CD4-positive, alpha-beta memory T cell (primary cell): ENCODE measurements at regions not wholly inside any gene's neighbourhood (a gene's known extent, or its start where the extent isn't known, plus 50 kb on each side); places are given as distances from the start of the nearest gene placed in this dataset.

ENCODE experiments used
- CTCF ChIA-PET: fragments of 350-600 bp; sonication (Branson Sonifier 250); formaldehyde crosslinking; loops from one replicate; lab custom pipeline; 2021; ENCODE audit warnings: inconsistent platforms; ENCODE audit not compliant: partially characterized antibody; lab: Charles Lee
- POLR2A ChIA-PET: fragments of 350-600 bp; sonication (Branson Sonifier 250); formaldehyde crosslinking; loops from one replicate; lab custom pipeline; 2021; ENCODE audit not compliant: partially characterized antibody; lab: Charles Lee
- DNase-seq, 5 donors: peaks; one replicate each; pipeline versions ENCODE4 v3.0.0 to v3.0.0-alpha.2; 2020 to 2022; ENCODE audit warnings: mixed read lengths in 1 of 5
- H3K27ac ChIP-seq: one replicate; pipeline ENCODE4 v1.7.0; 2013; ENCODE audit warnings: low read depth, low read length
- H3K27me3 ChIP-seq: 2 replicates; pipeline ENCODE4 v1.7.0; 2013; ENCODE audit warnings: mild to moderate bottlenecking, low read length, moderate library complexity; ENCODE audit not compliant: insufficient read depth
- H3K36me3 ChIP-seq: 2 replicates; pipeline ENCODE4 v1.7.0; 2013; ENCODE audit warnings: mild to moderate bottlenecking, low read length, moderate library complexity; ENCODE audit not compliant: insufficient read depth
- H3K4me1 ChIP-seq: 2 replicates; pipeline ENCODE4 v1.7.0; 2013; ENCODE audit warnings: mild to moderate bottlenecking, low read length, moderate library complexity; ENCODE audit not compliant: insufficient read depth
- H3K4me3 ChIP-seq, 2 donors: one replicate each; pipeline ENCODE4 v1.7.0; 2013; ENCODE audit warnings: low read length in 2 of 2, mild to moderate bottlenecking in 1 of 2
- H3K9me3 ChIP-seq, 2 donors: one replicate each; pipeline ENCODE4 v1.7.0; 2013; ENCODE audit warnings: low read length in 2 of 2, control low read depth in 1 of 2; ENCODE audit not compliant: control insufficient read depth in 1 of 2
- H3K27ac Mint-ChIP-seq, 7 donors: one replicate each; pipeline ENCODE4 v1.8.0; 2020 to 2021; ENCODE audit warnings: mixed read lengths in 7 of 7, mild to moderate bottlenecking in 6 of 7, inconsistent platforms in 3 of 7, moderate library complexity in 3 of 7
- H3K27me3 Mint-ChIP-seq, 2 donors: one replicate each; pipeline ENCODE4 v1.8.0; 2020 to 2021; ENCODE audit warnings: mixed read lengths in 2 of 2
- H3K36me3 Mint-ChIP-seq, 2 donors: one replicate each; pipeline ENCODE4 v1.8.0; 2020 to 2021; ENCODE audit warnings: mixed read lengths in 2 of 2, inconsistent platforms in 1 of 2, mild to moderate bottlenecking in 1 of 2
- H3K4me1 Mint-ChIP-seq, 4 donors: one replicate each; pipeline ENCODE4 v1.8.0; 2020 to 2021; ENCODE audit warnings: mixed read lengths in 4 of 4, mild to moderate bottlenecking in 1 of 4
- H3K4me3 Mint-ChIP-seq, 8 donors: one replicate each; pipeline ENCODE4 v1.8.0; 2020 to 2021; ENCODE audit warnings: mixed read lengths in 8 of 8, mild to moderate bottlenecking in 7 of 8, moderate library complexity in 6 of 8, inconsistent platforms in 3 of 8
- H3K9me3 Mint-ChIP-seq, 8 donors: one replicate each; pipeline ENCODE4 v1.8.0; 2020 to 2021; ENCODE audit warnings: mixed read lengths in 8 of 8, mild to moderate bottlenecking in 5 of 8, inconsistent platforms in 3 of 8, moderate library complexity in 1 of 8
- intact Hi-C: fragments of 100-400 bp; cut with micrococcal nuclease; formaldehyde crosslinking; loops from one replicate; pipeline ENCODE4 v1.15.1; 2023

DNA sequence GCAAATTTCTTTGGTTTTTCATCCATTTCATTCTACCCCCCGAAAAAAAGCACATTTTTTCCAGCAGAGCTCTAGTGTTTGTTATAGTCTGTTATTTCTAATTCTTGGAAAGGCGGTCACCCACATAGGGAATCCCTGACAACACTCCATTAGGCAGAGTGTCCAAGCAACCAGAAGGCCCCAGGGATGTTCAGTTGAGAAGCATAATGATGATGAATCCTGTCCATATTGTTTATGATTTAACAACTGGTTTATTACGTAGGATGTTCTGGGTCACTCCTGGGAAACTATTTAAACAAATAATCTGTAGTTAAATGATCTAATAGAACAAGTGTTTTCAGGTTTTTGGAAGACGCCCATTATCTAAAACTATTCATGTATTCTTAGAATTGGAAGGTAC, 388.7 kb downstream of the TNS1 start:
- ChIA-PET CTCF (no interaction called here), POLR2A (no interaction called here)
- Histone ChIP-seq H3K4me1 (peaks cover 32% of the 10 kb centered on the region), H3K4me3 (no peak overlapping the region), H3K27me3 (no peaks in the 10 kb centered on the region), H3K9me3 (no peaks in the 10 kb centered on the region), H3K27ac (no peak overlapping the region), H3K36me3 (no peaks in the 10 kb centered on the region)
- H3K36me3 Mint-ChIP-seq, result no peaks in the 10 kb centered on the region
- no peak overlapping the region for H3K27ac Mint-ChIP-seq
- no peaks in the 10 kb centered on the region for H3K27me3 Mint-ChIP-seq
- no peak for DNase-seq
- no peaks in the 10 kb centered on the region for H3K9me3 Mint-ChIP-seq
- H3K4me1 Mint-ChIP-seq, result peaks cover 22 to 44% (median 37%) of the 10 kb centered on the region in 4 donors
- intact Hi-C loops, result no loop called here
- no peak overlapping the region for H3K4me3 Mint-ChIP-seq

- H3K9me3 Mint-ChIP-seq, result no peaks in the 10 kb centered on the region
- H3K9me3 ChIP-seq, result no peaks in the 10 kb centered on the region
- no peaks in the 10 kb centered on the region for H3K36me3 ChIP-seq
- CTCF ChIA-PET, result no interaction called here
- H3K4me1 Mint-ChIP-seq, result peaks cover 28 to 56% (median 44%) of the 10 kb centered on the region in 4 donors
- no peak overlapping the region for H3K27ac ChIP-seq
- no peak overlapping the region for H3K4me3 Mint-ChIP-seq
- no peaks in the 10 kb centered on the region for H3K36me3 Mint-ChIP-seq
- intact Hi-C loops, result no loop called here
- no peak for DNase-seq
- no peaks in the 10 kb centered on the region for H3K27me3 Mint-ChIP-seq
- H3K27ac Mint-ChIP-seq, result peak overlapping the region in 3 of 7 donors; percentile 25 to 88 (median 57)
- no peaks in the 10 kb centered on the region for H3K27me3 ChIP-seq
- peaks cover 32% of the 10 kb centered on the region for H3K4me1 ChIP-seq
- no peak overlapping the region for H3K4me3 ChIP-seq
- POLR2A ChIA-PET, result no interaction called here
These were observed 389.9 kb downstream of the TNS1 start for GRCh38 chr2:217612920-217613319.

- CTCF ChIA-PET, result no interaction called here
- no peak overlapping the region for H3K27ac ChIP-seq
- H3K9me3 ChIP-seq, result no peaks in the 10 kb centered on the region
- no peaks in the 10 kb centered on the region for H3K9me3 Mint-ChIP-seq
- H3K27me3 ChIP-seq, result no peaks in the 10 kb centered on the region
- peak overlapping the region in 6 of 7 donors; percentile 31 to 96 (median 92) for H3K27ac Mint-ChIP-seq
- H3K4me1 ChIP-seq, result peaks cover 33% of the 10 kb centered on the region
- peaks cover 28 to 57% (median 45%) of the 10 kb centered on the region in 4 donors for H3K4me1 Mint-ChIP-seq
- H3K27me3 Mint-ChIP-seq, result no peaks in the 10 kb centered on the region
- H3K4me3 ChIP-seq, result no peak overlapping the region
- no peaks in the 10 kb centered on the region for H3K36me3 ChIP-seq
- POLR2A ChIA-PET, result no interaction called here
- intact Hi-C loops, result no loop called here
- H3K36me3 Mint-ChIP-seq, result no peaks in the 10 kb centered on the region
- H3K4me3 Mint-ChIP-seq, result peak overlapping the region in 2 of 8 donors; percentile 34 to 61
- DNase-seq, result no peak
These were observed 390.6 kb downstream of the TNS1 start for GRCh38 chr2:217612211-217612610.

GRCh38 chr2:217611626-217612127, 391.1 kb downstream of the TNS1 start:
- peak overlapping the region in 3 of 8 donors; percentile 18 to 65 (median 61) for H3K4me3 Mint-ChIP-seq
- Histone ChIP-seq H3K27ac (peak overlapping the region; percentile 50), H3K9me3 (no peaks in the 10 kb centered on the region), H3K4me3 (no peak overlapping the region), H3K36me3 (no peaks in the 10 kb centered on the region), H3K4me1 (peaks cover 38% of the 10 kb centered on the region), H3K27me3 (no peaks in the 10 kb centered on the region)
- H3K27ac Mint-ChIP-seq, result peak overlapping the region; percentile 88 to 99 (median 94)
- DNase-seq, result no peak
- POLR2A ChIA-PET, result interaction anchor here (1.8 kb wide), 1 partner anchor 39 kb away, joined by 5 read pairs; no protein-coding TSS in a partner anchor
- intact Hi-C loops, result no loop called here
- H3K4me1 Mint-ChIP-seq, result peaks cover 30 to 62% (median 50%) of the 10 kb centered on the region in 4 donors
- H3K9me3 Mint-ChIP-seq, result no peaks in the 10 kb centered on the region
- CTCF ChIA-PET, result no interaction called here
- no peaks in the 10 kb centered on the region for H3K27me3 Mint-ChIP-seq
- no peaks in the 10 kb centered on the region for H3K36me3 Mint-ChIP-seq

GRCh38 chr2:217611056-217611455, 391.7 kb downstream of the TNS1 start:
- Mint-ChIP-seq H3K27me3 (no peaks in the 10 kb centered on the region), H3K4me1 (peaks cover 35 to 69% (median 56%) of the 10 kb centered on the region in 4 donors), H3K4me3 (peak overlapping the region in 7 of 8 donors; percentile 13 to 81 (median 47)), H3K9me3 (no peaks in the 10 kb centered on the region), H3K36me3 (no peaks in the 10 kb centered on the region), H3K27ac (peak overlapping the region; percentile 88 to 99 (median 94))
- Histone ChIP-seq H3K27ac (peak overlapping the region; percentile 50), H3K27me3 (no peaks in the 10 kb centered on the region), H3K9me3 (no peaks in the 10 kb centered on the region), H3K4me3 (peak overlapping the region in 1 of 2 donors; percentile 16), H3K36me3 (no peaks in the 10 kb centered on the region), H3K4me1 (peaks cover 44% of the 10 kb centered on the region)
- DNase-seq, result no peak
- CTCF ChIA-PET, result interaction anchor here (0.9 kb wide), 1 partner anchor 39 kb away, joined by 9 read pairs; no protein-coding TSS in a partner anchor
- intact Hi-C loops, result no loop called here
- POLR2A ChIA-PET, result interaction anchor here (1.0 to 1.8 kb wide), 2 partner anchors 40 to 179 kb away, joined by 3 to 5 read pairs; no protein-coding TSS in a partner anchor

DNA sequence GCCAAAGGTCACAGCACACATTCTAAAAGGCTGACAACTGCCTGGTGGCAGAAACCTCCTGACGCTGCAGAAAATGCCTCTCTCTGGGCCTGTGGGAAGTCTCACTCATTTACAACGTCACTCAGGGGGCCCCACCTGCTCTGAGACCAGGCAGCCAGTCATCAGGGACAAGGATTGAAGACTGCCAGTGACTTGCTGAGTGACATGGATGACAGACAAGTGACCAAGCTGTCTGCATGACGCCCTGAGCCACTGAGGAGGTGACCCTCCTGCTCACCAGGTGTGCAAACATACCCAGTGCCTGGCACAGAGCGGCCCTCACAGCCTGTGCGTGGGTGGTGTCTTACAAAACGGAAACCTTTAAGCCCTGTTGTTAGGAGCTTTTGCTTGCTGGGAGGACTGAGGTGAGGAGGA, 392.4 kb downstream of the TNS1 start:
- Mint-ChIP-seq H3K27me3 (no peaks in the 10 kb centered on the region), H3K4me3 (peak overlapping the region; percentile 9 to 81 (median 58)), H3K4me1 (peaks cover 35 to 67% (median 57%) of the 10 kb centered on the region in 4 donors), H3K27ac (peak overlapping the region; percentile 88 to 99 (median 94)), H3K36me3 (no peaks in the 10 kb centered on the region), H3K9me3 (no peaks in the 10 kb centered on the region)
- Histone ChIP-seq H3K9me3 (no peaks in the 10 kb centered on the region), H3K4me3 (no peak overlapping the region), H3K27me3 (no peaks in the 10 kb centered on the region), H3K36me3 (no peaks in the 10 kb centered on the region), H3K4me1 (peaks cover 48% of the 10 kb centered on the region), H3K27ac (peak overlapping the region; percentile 50)
- intact Hi-C loops, result no loop called here
- DNase-seq, result peak; percentile 37 to 58 (median 55)
- ChIA-PET POLR2A (interaction anchor here (1.0 to 1.8 kb wide), 2 partner anchors 40 to 179 kb away, joined by 3 to 5 read pairs; no protein-coding TSS in a partner anchor), CTCF (interaction anchor here (0.7 to 0.9 kb wide), 2 partner anchors 40 to 46 kb away, joined by 3 to 9 read pairs; no protein-coding TSS in a partner anchor)

- H3K36me3 Mint-ChIP-seq, result no peaks in the 10 kb centered on the region
- no peak overlapping the region for H3K27ac ChIP-seq
- POLR2A ChIA-PET, result interaction anchor here (1.0 to 1.8 kb wide), 2 partner anchors 41 to 180 kb away, joined by 3 to 5 read pairs; no protein-coding TSS in a partner anchor
These were observed 392.8 kb downstream of the TNS1 start for GRCh38 chr2:217609952-217610351.

More at GRCh38 chr2:217609952-217610351, 392.8 kb downstream of the TNS1 start:
- DNase-seq, result no peak
- intact Hi-C loops, result no loop called here
- Mint-ChIP-seq H3K4me1 (peaks cover 35 to 66% (median 56%) of the 10 kb centered on the region in 4 donors), H3K27ac (peak overlapping the region; percentile 88 to 99 (median 94)), H3K27me3 (no peaks in the 10 kb centered on the region), H3K4me3 (peak overlapping the region in 7 of 8 donors; percentile 40 to 81 (median 59)), H3K9me3 (peaks cover 0 to 4% (median 0%) of the 10 kb centered on the region in 8 donors)
- Histone ChIP-seq H3K36me3 (no peaks in the 10 kb centered on the region), H3K4me3 (no peak overlapping the region), H3K4me1 (peaks cover 48% of the 10 kb centered on the region), H3K27me3 (no peaks in the 10 kb centered on the region), H3K9me3 (no peaks in the 10 kb centered on the region)
- CTCF ChIA-PET, result interaction anchor here (0.7 kb wide), 1 partner anchor 46 kb away, joined by 3 read pairs; no protein-coding TSS in a partner anchor
